AML-193 (cell line): ENCODE measurements at regions not wholly inside any gene's neighbourhood (a gene's known extent, or its start where the extent isn't known, plus 50 kb on each side); places are given as distances from the start of the nearest gene placed in this dataset.

ENCODE experiments used
- DNase-seq, 2 experiments: peaks; one replicate each; lab custom pipeline; 2025; lab: John Stamatoyannopoulos, UW

GRCh38 chr3:83092521-83093221 lies 1331.2 kb upstream of the GBE1 start:
- no peak for DNase-seq

GRCh38 chr3:83076041-83076440 lies 1314.6 kb upstream of the GBE1 start:
- DNase-seq = no peak

GRCh38 chr3:83074485-83074884 lies 1313.0 kb upstream of the GBE1 start:
- DNase-seq = no peak

GRCh38 chr3:83065851-83066460 lies 1304.5 kb upstream of the GBE1 start:
- no peak for DNase-seq

GRCh38 chr3:83063446-83063845 lies 1302.0 kb upstream of the GBE1 start:
- no peak for DNase-seq

- DNase-seq = no peak
These were observed 1287.1 kb upstream of the GBE1 start for GRCh38 chr3:83048556-83048955.

GRCh38 chr3:83039422-83039821 lies 1278.0 kb upstream of the GBE1 start:
- DNase-seq = no peak

- no peak for DNase-seq
These were observed 1274.2 kb upstream of the GBE1 start for GRCh38 chr3:83035704-83036010.

- DNase-seq = no peak
These were observed 1273.6 kb upstream of the GBE1 start for GRCh38 chr3:83034806-83035703.

GRCh38 chr3:83033133-83033532 lies 1271.7 kb upstream of the GBE1 start:
- DNase-seq = no peak

- no peak for DNase-seq
These were observed 1261.6 kb upstream of the GBE1 start for GRCh38 chr3:83023086-83023485.

- DNase-seq = no peak
These were observed 1250.0 kb upstream of the GBE1 start for GRCh38 chr3:83011481-83011880.

GRCh38 chr3:83003917-83004316 lies 1242.5 kb upstream of the GBE1 start:
- no peak for DNase-seq

- no peak for DNase-seq
These were observed 1241.5 kb upstream of the GBE1 start for GRCh38 chr3:83002869-83003445.

GRCh38 chr3:82999777-83000176 lies 1238.3 kb upstream of the GBE1 start:
- DNase-seq = no peak

- no peak for DNase-seq
These were observed 1216.9 kb upstream of the GBE1 start for GRCh38 chr3:82978368-82978767.

GRCh38 chr3:82977871-82978270 lies 1216.4 kb upstream of the GBE1 start:
- DNase-seq = no peak

- no peak for DNase-seq
These were observed 1212.3 kb upstream of the GBE1 start for GRCh38 chr3:82973791-82974190.

- DNase-seq = no peak
These were observed 1198.9 kb upstream of the GBE1 start for GRCh38 chr3:82960379-82960778.

GRCh38 chr3:82957696-82958095 lies 1196.3 kb upstream of the GBE1 start:
- DNase-seq = no peak

GRCh38 chr3:82957079-82957478 lies 1195.6 kb upstream of the GBE1 start:
- no peak for DNase-seq

GRCh38 chr3:82954486-82954885 lies 1193.0 kb upstream of the GBE1 start:
- DNase-seq = no peak

GRCh38 chr3:82942041-82942440 lies 1180.6 kb upstream of the GBE1 start:
- DNase-seq = no peak
